Lung microvascular endothelial cell (primary cell): ENCODE measurements at regions not wholly inside any gene's neighbourhood (a gene's known extent, or its start where the extent isn't known, plus 50 kb on each side); places are given as distances from the start of the nearest gene placed in this dataset.

Source experiments
- DNase-seq, 2 donors: peaks; one replicate each; pipeline versions ENCODE4 v3.0.0 to v3.0.0-alpha.2; 2010; ENCODE audit warnings: low read depth in 2 of 2

DNA sequence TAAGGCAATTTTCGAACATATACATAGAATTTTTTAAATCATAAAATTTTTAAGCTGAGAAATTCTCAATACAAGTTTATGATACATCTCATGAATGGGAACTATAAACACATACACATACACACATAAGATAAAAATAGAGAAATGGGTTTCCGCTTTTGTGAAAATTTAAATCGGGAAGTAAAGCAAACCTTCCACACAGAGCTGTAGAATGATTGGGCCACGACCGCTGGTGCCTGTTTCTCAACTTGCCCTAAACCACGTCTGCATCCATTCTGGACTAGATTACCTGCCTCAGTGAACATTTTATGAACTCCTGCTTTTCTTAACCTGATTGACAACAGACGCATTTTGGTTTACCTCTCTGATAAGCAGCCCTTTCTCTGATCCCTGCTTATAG lies 264.4 kb downstream of the SKAP2 start:
- DNase-seq: no peak

DNA sequence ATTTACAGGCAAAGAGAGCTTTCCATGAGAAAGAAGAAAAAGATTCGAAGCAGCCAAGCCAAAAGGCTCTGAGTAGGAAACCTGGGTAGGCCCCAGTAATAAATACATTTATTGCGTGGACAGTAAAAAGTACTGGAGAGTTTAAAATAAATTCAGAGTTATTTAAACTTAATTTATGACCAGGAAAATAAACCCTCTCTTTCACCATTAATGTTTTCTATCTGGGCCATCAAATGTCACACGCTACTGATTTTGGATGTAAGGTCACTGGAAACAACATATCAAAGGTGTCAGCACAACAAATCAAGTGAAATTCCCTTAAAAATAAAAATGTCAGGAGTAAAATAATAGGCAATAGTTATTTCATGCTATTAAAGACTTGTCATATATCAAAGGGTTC lies 264.0 kb downstream of the SKAP2 start:
- no peak for DNase-seq

DNA sequence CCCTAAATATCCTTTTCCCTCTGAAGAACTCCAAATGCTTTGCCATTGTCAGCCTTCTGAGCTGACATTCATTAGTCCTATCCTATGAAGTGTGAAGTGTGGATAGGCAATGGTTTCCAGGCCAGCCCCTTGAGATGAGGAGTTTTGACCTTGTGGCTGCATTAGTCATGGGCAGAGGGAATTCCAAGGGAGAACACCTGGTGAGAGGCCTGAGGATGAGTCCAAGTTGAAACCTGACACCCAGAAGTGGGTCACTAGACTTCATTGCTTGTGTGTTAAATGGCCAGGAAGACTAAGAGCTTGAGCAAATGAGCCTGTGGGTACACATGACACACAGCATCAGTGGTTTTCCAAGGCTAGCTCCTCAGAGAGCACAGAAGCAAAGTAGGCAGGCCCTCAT lies 260.8 kb downstream of the SKAP2 start:
- no peak for DNase-seq

DNA sequence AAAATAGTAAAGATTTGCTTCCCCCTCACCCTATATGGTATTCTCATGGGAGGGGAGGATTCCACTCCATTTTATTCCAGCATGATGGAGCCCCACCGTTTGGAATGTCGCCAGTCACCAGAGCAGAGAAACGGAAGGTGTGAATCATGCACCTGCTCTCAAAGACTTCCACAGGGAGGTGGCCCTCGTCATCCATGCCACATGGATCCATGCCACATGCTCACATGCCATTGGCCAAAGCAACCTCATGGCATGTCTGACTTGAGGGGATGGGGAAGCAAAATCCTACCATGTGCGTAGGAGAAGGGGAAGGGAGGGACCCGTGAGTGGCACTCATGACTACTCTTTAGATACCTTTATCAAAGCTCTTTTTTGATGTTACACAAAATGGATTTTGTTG lies 256.0 kb downstream of the SKAP2 start:
- no peak for DNase-seq

DNA sequence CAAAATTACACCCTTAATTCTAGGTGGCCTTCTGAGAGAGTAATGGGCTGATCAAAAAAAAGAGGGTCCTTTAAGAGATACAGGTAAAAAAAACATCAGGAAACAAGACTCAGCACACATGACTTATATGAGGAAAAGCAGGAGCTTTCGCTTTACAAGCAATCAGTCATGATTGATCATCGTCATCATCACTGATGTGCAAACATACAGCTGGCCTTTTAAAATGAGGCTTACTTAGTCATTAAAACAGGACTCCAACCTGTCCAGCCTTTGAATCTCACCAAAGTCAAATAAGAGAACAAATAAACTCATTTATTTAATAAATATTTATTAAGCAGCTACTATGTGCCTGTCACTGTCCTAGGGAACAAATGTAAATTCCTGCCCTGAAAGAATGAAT lies 255.3 kb downstream of the SKAP2 start:
- DNase-seq: no peak

DNA sequence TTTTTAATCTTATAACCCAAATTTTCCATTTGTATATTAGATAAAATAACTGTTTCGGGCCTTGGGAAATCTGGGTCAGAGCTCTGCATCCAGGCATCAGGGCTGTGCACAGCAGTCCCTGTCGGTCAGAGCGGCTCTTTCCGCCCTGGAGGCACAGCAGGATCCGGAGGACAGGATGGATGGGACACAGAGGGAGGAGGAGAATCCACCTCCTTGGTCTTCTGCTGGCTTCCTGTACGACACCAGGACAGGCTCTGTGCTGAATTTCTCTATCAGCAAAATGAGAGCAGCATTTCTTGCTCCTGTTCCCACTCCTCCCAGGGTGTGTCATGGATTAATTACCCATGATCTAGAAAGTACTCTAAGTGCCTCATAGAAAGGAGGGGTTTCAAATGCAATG lies 254.9 kb downstream of the SKAP2 start:
- no peak for DNase-seq

DNA sequence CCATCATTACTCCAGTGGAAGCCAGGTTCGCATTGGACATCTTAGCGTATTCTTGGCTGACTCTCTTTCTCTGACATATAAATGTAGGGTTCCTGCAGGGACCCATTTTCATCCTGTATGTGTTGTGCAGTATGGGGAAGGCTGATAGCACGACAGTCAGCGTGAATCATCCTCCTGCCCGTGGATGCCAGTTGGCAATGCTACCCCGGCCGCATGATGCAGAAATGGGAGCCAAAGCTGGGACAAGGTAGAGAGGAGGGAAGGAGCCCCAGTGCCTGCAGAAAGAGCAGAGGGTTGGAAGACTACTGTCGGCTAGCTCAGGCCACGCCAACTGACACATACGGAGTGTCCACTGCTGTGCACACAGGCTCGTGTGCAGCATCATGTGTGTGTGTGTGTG lies 251.6 kb downstream of the SKAP2 start:
- no peak for DNase-seq

DNA sequence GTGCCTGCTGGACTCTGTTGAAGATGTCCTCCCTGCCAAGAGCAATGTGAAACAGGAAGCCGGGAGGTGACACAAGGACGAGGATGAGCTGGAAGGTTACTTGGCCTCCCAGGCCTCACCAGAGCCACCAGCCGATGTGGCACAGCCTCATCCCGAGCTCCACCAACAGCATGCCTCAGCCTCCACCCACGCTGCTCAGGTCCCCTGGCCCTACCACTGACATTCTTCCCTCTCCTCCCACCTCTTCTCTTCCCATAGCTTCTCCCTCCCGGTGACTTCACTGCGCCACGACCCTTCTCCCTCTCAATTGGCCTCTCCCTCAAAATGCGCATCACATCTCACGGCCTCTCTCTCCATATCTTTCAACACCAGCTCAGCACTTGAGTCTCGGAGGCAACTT lies 249.9 kb downstream of the SKAP2 start:
- DNase-seq: no peak

DNA sequence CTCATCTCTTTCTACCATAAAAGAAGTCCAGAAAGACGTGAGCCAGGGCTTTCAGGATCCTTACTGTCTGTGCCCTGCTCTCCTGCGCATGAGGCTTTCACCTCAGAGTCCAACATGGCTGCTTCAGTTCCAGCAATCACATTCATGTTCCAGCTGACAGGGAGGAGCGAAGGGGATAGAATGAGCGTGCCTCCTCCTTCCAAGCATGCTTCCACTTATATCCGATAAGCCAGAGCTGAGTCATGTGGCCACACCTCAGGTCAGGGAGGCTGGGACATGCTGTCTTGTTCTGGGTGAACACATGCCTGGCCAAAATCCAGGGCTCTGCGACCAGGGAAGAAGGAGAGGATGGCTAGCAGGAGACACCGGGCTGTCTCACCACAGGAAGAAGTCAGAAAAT lies 248.2 kb downstream of the SKAP2 start:
- no peak for DNase-seq

DNA sequence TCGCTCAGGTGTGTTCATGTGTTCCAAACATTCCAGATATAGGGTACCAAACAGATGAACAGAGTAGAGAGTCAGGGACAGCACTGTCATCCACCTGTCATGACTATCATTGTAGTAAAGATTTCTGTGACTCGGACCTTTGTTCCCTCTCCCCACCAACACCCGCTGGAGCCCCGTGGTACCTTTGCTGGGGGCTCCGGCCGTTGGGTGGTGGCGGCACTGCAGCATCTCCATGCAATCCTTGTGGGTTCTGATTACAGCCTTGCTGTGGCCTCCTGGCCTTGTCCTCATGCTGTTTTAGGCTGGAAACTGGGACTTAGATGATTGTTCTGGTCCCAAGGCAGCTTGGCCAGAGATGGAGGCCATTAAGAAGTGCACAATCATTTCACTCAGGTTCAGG lies 247.3 kb downstream of the SKAP2 start:
- no peak for DNase-seq
